ENCODE measurements at regions not wholly inside any gene's neighbourhood (a gene's known extent, or its start where the extent isn't known, plus 50 kb on each side); places are given as distances from the start of the nearest gene placed in this dataset.

DNA sequence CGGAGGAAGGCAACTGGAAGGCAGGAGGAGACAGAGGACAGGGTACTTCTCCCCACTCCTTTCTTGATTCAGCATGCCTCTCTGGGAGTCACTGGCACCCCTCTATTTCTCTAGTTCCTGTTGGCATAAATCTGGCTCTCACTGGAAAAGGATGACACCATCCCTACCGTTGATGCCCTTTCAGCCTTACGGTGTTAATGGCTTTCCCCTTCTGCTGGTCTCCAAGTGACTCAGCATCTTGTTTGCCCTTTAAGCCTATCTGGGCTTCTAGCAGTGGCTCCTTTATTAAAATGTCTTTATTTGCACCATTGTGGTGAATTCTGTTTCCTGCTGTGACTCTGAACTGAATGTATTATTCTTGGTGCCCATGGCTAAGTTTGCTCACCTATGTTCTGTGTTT is 227.3 kb upstream of the GLRA1 start:
- TF ChIP-seq, protein P1, sequence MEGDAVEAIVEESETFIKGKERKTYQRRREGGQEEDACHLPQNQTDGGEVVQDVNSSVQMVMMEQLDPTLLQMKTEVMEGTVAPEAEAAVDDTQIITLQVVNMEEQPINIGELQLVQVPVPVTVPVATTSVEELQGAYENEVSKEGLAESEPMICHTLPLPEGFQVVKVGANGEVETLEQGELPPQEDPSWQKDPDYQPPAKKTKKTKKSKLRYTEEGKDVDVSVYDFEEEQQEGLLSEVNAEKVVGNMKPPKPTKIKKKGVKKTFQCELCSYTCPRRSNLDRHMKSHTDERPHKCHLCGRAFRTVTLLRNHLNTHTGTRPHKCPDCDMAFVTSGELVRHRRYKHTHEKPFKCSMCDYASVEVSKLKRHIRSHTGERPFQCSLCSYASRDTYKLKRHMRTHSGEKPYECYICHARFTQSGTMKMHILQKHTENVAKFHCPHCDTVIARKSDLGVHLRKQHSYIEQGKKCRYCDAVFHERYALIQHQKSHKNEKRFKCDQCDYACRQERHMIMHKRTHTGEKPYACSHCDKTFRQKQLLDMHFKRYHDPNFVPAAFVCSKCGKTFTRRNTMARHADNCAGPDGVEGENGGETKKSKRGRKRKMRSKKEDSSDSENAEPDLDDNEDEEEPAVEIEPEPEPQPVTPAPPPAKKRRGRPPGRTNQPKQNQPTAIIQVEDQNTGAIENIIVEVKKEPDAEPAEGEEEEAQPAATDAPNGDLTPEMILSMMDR (IDR thresholded peaks at IDR 0.05 in 2 of 3, conservative IDR thresholded peaks at IDR 0.05 in 1 of 3; ENCODE audit: borderline replicate concordance in 1 of 3, insufficient read depth in 1 of 3, low read depth in 2 of 3, low read length in 2 of 3) = no peak
- TF ChIP-seq POLR2A (IDR thresholded peaks at IDR 0.05; ENCODE audit: borderline replicate concordance, extremely low read depth, insufficient read depth, insufficient read length) = no peak

Data from HCT116 (cell line).